HG02623 (cell line): ENCODE measurements at regions not wholly inside any gene's neighbourhood (a gene's known extent, or its start where the extent isn't known, plus 50 kb on each side); places are given as distances from the start of the nearest gene placed in this dataset.
"Not testable (repeated sequence)": the region's sequence is repeated elsewhere in the genome, so short reads cannot be mapped to it uniquely, and the experiment has no call there.

Source experiments
- ATAC-seq: cut with Tn5 transposase; IDR thresholded peaks from one replicate; pipeline ENCODE4 v1.9.1; 2021; ENCODE audit warnings: moderate library complexity; ENCODE audit not compliant: unreplicated experiment

GRCh38 chr2:142827170-142827569, 50.3 kb upstream of the KYNU start:
- ATAC-seq: no peak

DNA sequence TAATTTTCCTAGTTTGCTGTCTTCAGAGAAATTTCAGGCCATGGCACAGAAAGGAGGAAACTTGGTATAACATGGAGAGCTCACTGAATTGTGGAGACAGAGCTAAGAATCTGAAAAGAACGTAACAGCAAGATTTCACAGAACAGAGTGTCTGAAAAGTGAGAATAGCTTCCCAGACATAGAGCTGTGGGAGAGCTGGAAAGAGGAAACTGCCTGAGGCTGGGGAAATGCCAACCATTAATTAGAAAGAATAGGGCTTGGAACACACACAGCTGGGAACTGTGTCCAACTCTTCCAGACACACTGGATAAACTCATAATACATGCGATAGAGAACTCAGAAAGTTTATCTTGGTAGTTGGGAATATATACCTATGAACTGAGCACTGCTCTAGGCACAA, 51.6 kb upstream of the KYNU start:
- no peak for ATAC-seq

DNA sequence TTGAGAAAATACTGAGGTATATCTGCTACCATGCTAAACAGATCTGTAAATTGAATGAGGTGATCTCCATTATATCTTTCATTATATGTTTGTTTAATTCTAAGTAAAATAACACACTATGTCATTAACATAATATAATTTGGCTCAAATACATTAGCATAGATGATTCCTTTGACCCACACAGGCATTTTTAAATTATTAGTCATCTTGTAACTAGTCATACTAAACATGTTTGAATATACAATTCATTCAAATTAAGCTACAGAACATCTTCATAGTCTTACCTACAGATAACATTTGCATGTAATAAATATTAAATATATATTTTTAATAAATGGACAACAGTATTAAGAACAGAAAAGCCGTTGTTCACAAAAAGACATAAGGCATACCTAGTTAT, 52.7 kb upstream of the KYNU start:
- no peak for ATAC-seq

DNA sequence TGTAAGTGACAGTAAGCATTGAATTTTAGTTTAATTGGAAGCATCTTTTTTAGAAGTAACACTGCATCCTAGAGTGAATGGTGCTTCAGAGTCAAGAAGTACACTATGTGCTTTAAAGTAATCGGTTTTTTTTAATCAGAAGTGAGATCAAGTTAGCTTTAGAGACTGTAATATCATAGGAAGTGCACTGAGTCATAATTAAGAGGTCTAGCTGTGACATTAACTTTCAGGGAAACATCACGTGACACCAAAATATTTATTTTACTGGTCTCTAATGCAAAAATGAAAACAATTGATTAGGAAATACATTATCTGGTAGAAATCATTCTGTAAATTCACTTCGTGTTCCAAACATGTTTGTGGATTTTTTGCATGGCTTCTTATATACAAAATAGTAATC, 55.3 kb upstream of the KYNU start:
- ATAC-seq: no peak

GRCh38 chr2:142819411-142819810, 58.1 kb upstream of the KYNU start:
- no peak for ATAC-seq

- no peak for ATAC-seq
Observed at GRCh38 chr2:142815375-142815774, 62.1 kb upstream of the KYNU start.

- ATAC-seq: no peak
Observed at GRCh38 chr2:142813830-142814829, 63.3 kb upstream of the KYNU start.

GRCh38 chr2:142811644-142812043, 65.8 kb upstream of the KYNU start:
- ATAC-seq: not testable (repeated sequence)

DNA sequence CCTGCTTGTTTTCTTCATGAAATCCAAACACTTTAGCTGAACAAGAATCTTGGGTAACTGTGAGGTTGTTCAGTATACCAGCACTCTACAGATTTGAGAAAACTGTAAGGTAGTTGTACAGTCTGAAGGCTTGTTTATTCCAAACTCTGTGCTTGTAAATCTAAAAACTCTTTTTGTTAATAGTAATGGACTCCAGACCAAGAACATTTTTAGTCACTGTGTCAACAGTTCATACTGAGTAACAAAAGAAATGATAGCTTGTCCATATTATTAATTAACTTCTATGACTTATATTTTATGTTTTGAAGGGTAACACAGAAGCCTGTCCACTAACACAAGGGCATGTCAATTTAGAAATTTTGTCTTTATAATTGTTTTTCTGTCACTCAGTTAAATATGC, 72.2 kb upstream of the KYNU start:
- no peak for ATAC-seq

- ATAC-seq: no peak
Observed at GRCh38 chr2:142803158-142803557, 74.3 kb upstream of the KYNU start.

- no peak for ATAC-seq
Observed at GRCh38 chr2:142796588-142796987, 80.9 kb upstream of the KYNU start.

- ATAC-seq: no peak
Observed at GRCh38 chr2:142796161-142796560, 81.3 kb upstream of the KYNU start.

- no peak for ATAC-seq
Observed at GRCh38 chr2:142794850-142795249, 82.6 kb upstream of the KYNU start.

- ATAC-seq: not testable (repeated sequence)
Observed at GRCh38 chr2:142792328-142792727, 85.1 kb upstream of the KYNU start.

- no peak for ATAC-seq
Observed at GRCh38 chr2:142791335-142791734, 86.1 kb upstream of the KYNU start.

DNA sequence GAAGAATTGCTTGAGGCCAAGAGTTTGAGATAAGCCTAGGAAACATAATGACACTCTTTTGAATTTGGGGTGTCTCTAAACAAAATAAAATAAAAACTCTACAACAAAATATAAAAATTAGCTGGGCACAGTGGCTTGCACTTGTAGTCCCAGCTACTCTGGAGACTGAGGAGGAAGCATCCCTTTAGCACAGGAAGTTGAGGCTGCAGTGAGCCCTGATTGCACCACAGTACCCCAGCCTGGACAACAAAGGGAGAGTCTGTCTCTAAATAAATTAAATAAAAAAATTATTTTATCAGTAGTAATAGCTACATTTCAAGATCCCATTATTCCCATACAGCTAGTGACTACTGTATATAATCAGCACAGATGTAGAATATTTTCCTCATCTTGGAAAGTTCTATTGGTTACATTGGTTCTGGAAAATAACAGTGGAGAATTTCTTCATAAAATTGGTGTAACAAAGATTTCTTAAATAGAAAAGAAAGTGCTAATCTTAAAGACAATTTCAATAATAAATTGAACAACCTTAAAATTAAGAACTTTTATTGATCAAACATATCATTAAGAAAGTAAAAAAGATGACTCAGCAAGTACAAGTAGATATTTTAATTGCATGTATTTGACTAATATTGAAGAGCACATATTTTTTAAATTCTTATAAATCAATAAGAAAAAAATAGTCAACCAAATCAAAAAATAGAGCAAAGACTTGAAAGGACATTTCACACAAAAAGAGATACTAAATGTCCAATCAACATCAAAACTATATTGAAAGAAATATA, 90.4 kb upstream of the KYNU start:
- no peak for ATAC-seq

DNA sequence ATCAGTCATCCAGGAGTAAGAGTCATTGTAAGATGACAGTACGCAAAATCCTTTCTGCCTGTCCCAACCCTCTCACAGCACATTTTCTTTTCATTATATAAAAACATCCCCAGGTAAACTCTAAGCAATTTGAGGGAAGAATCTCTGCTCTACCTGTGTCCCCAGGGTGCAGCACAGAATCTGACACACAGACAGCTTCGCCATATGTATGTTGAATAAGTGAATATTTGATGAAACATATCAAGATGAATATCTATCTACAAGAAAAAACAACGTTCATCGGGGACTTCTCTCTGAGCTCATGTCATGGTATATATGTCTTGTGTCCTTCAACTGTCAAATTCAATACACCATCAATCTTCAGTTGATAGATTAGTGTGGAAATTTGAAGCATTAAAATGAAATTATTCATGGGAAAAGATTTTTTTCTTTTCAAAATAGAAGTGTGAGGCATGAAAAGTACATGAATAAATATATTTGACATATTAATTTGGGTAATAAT, 94.5 kb upstream of the KYNU start:
- no peak for ATAC-seq

- no peak for ATAC-seq
Observed at GRCh38 chr2:142781146-142781545, 96.3 kb upstream of the KYNU start.

- ATAC-seq: no peak
Observed at GRCh38 chr2:142778289-142778688, 99.2 kb upstream of the KYNU start.

DNA sequence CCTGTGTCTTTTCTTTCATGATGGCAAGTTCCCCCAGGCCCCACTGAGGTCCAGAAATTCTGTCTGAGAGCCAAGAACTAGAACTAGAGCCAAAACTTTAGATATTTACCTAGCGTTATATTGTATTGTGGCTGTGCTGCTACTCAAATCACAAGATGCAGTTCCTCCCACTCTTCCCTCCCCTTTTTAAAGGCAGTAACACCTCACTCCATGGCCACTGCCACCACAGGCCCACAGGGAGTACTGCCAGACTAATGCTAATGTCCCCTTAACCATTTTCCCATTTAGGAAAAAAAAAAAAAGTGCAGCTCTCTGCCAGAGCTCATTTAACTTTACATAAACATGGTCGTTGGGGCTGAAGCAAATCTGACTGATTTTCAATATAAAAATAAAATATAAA, 99.7 kb upstream of the KYNU start:
- no peak for ATAC-seq

- ATAC-seq: no peak
Observed at GRCh38 chr2:142769761-142770160, 107.7 kb upstream of the KYNU start.

DNA sequence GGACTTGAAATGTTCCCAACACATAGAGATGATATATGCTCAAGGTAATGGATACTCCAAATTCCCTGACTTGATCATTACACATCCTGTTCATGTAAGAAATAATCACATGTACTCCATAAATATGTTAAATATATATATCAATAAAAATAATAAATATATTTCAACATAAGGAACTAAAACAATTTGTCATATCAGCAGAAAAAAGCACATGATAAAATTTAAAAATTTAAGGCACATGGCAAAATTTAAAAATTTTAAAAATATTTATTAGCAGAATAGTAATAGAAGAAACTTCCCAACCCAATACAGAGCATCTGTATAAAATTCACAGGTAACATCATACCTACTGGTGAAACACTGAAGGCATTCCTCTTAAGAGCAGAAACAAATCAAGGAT, 109.6 kb upstream of the KYNU start:
- no peak for ATAC-seq
